ENCODE measurements at regions not wholly inside any gene's neighbourhood (a gene's known extent, or its start where the extent isn't known, plus 50 kb on each side); places are given as distances from the start of the nearest gene placed in this dataset.
"Not testable (repeated sequence)": the region's sequence is repeated elsewhere in the genome, so short reads cannot be mapped to it uniquely, and the experiment has no call there.

- DNase-seq (ENCODE audit: low spot score): not testable (repeated sequence)
Observed at GRCh38 chrY:10958122-10958521, 1430.4 kb downstream of the TSPY10 start.

GRCh38 chrY:10973422-10973821, 1445.7 kb downstream of the TSPY10 start:
- no peak for DNase-seq (ENCODE audit: low spot score)

- no peak for DNase-seq (ENCODE audit: low spot score)
Observed at GRCh38 chrY:10986655-10987054, 1459.0 kb downstream of the TSPY10 start.

GRCh38 chrY:10987626-10988025, 1459.9 kb downstream of the TSPY10 start:
- no peak for DNase-seq (ENCODE audit: low spot score)

GRCh38 chrY:10993955-10994354, 1466.3 kb downstream of the TSPY10 start:
- DNase-seq (ENCODE audit: low spot score): no peak

GRCh38 chrY:10999715-11000114, 1472.0 kb downstream of the TSPY10 start:
- not testable (repeated sequence) for DNase-seq (ENCODE audit: low spot score)

- not testable (repeated sequence) for DNase-seq (ENCODE audit: low spot score)
Observed at GRCh38 chrY:11014229-11014628, 1486.5 kb downstream of the TSPY10 start.

GRCh38 chrY:11022734-11023133, 1495.1 kb downstream of the TSPY10 start:
- DNase-seq (ENCODE audit: low spot score): no peak

GRCh38 chrY:11044234-11044883, 1516.7 kb downstream of the TSPY10 start:
- DNase-seq (ENCODE audit: low spot score): peak; percentile 17

- peak; percentile 70 for DNase-seq (ENCODE audit: low spot score)
Observed at GRCh38 chrY:11063486-11063885, 1535.8 kb downstream of the TSPY10 start.

GRCh38 chrY:11063960-11064359, 1536.3 kb downstream of the TSPY10 start:
- DNase-seq (ENCODE audit: low spot score): no peak

- DNase-seq (ENCODE audit: low spot score): peak; percentile 93
Observed at GRCh38 chrY:11064376-11064775, 1536.7 kb downstream of the TSPY10 start.

- no peak for DNase-seq (ENCODE audit: low spot score)
Observed at GRCh38 chrY:11069271-11069670, 1541.6 kb downstream of the TSPY10 start.

- no peak for DNase-seq (ENCODE audit: low spot score)
Observed at GRCh38 chrY:11070250-11071113, 1542.8 kb downstream of the TSPY10 start.

GRCh38 chrY:11085801-11086200, 1558.1 kb downstream of the TSPY10 start:
- DNase-seq (ENCODE audit: low spot score): not testable (repeated sequence)

GRCh38 chrY:11097498-11097897, 1569.8 kb downstream of the TSPY10 start:
- DNase-seq (ENCODE audit: low spot score): not testable (repeated sequence)

- not testable (repeated sequence) for DNase-seq (ENCODE audit: low spot score)
Observed at GRCh38 chrY:11098419-11098818, 1570.7 kb downstream of the TSPY10 start.

- no peak for DNase-seq (ENCODE audit: low spot score)
Observed at GRCh38 chrY:11099004-11099403, 1571.3 kb downstream of the TSPY10 start.

GRCh38 chrY:11100472-11100871, 1572.8 kb downstream of the TSPY10 start:
- not testable (repeated sequence) for DNase-seq (ENCODE audit: low spot score)

- DNase-seq (ENCODE audit: low spot score): not testable (repeated sequence)
Observed at GRCh38 chrY:11102987-11103386, 1575.3 kb downstream of the TSPY10 start.

GRCh38 chrY:11107127-11107918, 1579.6 kb downstream of the TSPY10 start:
- not testable (repeated sequence) for DNase-seq (ENCODE audit: low spot score)

- not testable (repeated sequence) for DNase-seq (ENCODE audit: low spot score)
Observed at GRCh38 chrY:11151724-11152123, 1549.3 kb upstream of the USP9Y start.
